ENCODE measurements at regions not wholly inside any gene's neighbourhood (a gene's known extent, or its start where the extent isn't known, plus 50 kb on each side); places are given as distances from the start of the nearest gene placed in this dataset.
"Not testable (repeated sequence)": the region's sequence is repeated elsewhere in the genome, so short reads cannot be mapped to it uniquely, and the experiment has no call there.

DNA sequence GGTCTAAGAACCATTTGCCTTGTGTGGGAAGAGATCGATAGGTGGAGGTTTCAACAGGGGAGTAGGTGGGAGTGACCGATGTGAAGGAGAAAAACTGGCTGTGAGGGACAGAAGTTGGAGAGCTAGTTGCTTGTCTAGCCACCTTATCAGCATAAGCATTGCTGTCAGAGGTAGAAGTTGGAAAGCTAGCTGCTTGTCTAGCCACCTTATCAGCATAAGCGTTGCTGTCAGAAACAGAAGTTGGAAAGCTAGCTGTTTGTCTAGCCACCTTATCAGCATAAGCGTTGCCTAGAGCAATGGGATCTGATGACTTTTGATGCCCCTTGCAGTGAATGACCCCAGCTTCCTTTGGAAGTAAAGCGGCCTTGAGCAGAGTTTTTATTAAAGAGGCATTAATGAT, 784.6 kb upstream of the GOT2 start:
- H3K27ac ChIP-seq (ENCODE audit: low read depth); H2AFZ ChIP-seq; H3K9me3 Mint-ChIP-seq; H3F3A ChIP-seq (replicated peaks; ENCODE audit: low read depth); DNase-seq (ENCODE audit: low spot score); H3K4me2 ChIP-seq; H3K27me3 Mint-ChIP-seq (ENCODE audit: insufficient read depth, low read depth, poor library complexity); H3K27me3 ChIP-seq (ENCODE audit: insufficient read depth); H4K20me1 ChIP-seq (replicated peaks; ENCODE audit: insufficient read depth); H3K4me3 ChIP-seq; ATAC-seq; H3K36me3 Mint-ChIP-seq (ENCODE audit: low read depth); H3K9me2 ChIP-seq (ENCODE audit: insufficient read depth); H3K79me2 ChIP-seq (replicated peaks; ENCODE audit: insufficient read depth); H3K36me3 ChIP-seq (ENCODE audit: insufficient read depth); H3K4me3 Mint-ChIP-seq; H3K27ac Mint-ChIP-seq: not testable (repeated sequence)
- H3K4me1 ChIP-seq (ENCODE audit: insufficient read depth) = peaks cover 21% of the 10 kb centered on the region
- H3K4me1 Mint-ChIP-seq = peaks cover 27% of the 10 kb centered on the region

DNA sequence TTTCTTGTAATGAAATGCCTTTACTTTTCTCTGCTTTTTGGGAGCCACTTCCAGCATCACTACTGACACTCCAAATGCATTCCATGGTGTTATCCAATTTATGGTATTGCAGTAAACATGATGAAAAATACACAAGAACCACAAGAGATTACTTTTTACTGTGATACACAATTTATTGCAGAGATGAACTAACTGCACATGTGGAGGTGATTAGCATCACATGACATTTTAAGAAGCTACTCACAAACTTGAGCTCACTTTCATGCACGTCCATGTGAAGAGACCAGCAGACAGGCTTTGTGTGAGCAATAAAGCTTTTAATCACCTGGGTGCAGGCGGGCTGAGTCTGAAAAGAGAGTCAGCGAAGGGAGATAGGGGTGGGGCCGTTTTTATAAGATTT, 780.5 kb upstream of the GOT2 start:
- Mint-ChIP-seq H3K27ac (no peak overlapping the region), H3K4me3 (no peak overlapping the region), H3K9me3 (peaks cover 13% of the 10 kb centered on the region; the same call in 2 of the 3 replicates), H3K27me3 (ENCODE audit: insufficient read depth, low read depth, poor library complexity) (peaks cover 3% of the 10 kb centered on the region), H3K36me3 (ENCODE audit: low read depth) (peaks cover 5% of the 10 kb centered on the region; the same call in 1 of the 3 replicates), H3K4me1 (peaks cover 9% of the 10 kb centered on the region)
- H3F3A ChIP-seq (replicated peaks; ENCODE audit: low read depth) = no peaks in the 10 kb centered on the region
- H3K4me2 ChIP-seq = peak overlapping the region; percentile 68
- H4K20me1 ChIP-seq (replicated peaks; ENCODE audit: insufficient read depth) = no peaks in the 10 kb centered on the region
- DNase-seq (ENCODE audit: low spot score) (no peak), ATAC-seq (no peak)
- no peaks in the 10 kb centered on the region for H3K79me2 ChIP-seq (replicated peaks; ENCODE audit: insufficient read depth)
- H3K27me3 ChIP-seq (ENCODE audit: insufficient read depth) = no peaks in the 10 kb centered on the region
- H2AFZ ChIP-seq = no peak overlapping the region
- no peaks in the 10 kb centered on the region for H3K36me3 ChIP-seq (ENCODE audit: insufficient read depth)
- H3K4me3 ChIP-seq = peak overlapping the region; percentile 0; the same call in 1 of the 2 replicates
- H3K27ac ChIP-seq (ENCODE audit: low read depth) = peak overlapping the region; percentile 48; the same call in 1 of the 2 replicates
- H3K4me1 ChIP-seq (ENCODE audit: insufficient read depth) = peaks cover 17% of the 10 kb centered on the region; the same call in 1 of the 2 replicates
- 0 out of 2 replicates have a peak, but pooled peaks cover 4% of the 10 kb centered on the region for H3K9me2 ChIP-seq (ENCODE audit: insufficient read depth)
- TF ChIP-seq EZH2 (IDR thresholded peaks at IDR 0.05; ENCODE audit: low read depth, unreplicated experiment) (no peak), NANOG (IDR thresholded peaks at IDR 0.05; ENCODE audit: borderline replicate concordance) (no peak), POLR2AphosphoS5 (IDR thresholded peaks at IDR 0.05; ENCODE audit: low read depth) (no peak), ZNF462 (CRISPR knock-in tag; IDR thresholded peaks at IDR 0.05) (no peak), JUNB (IDR thresholded peaks at IDR 0.05; ENCODE audit: unreplicated experiment) (no peak), CREB1 (CRISPR knock-in tag; IDR thresholded peaks at IDR 0.05; ENCODE audit: low read depth) (no peak), STAT1 (IDR thresholded peaks at IDR 0.05; ENCODE audit: unreplicated experiment) (no peak), ZNF114 (CRISPR knock-in tag; IDR thresholded peaks at IDR 0.05) (no peak)
- TF ChIP-seq, protein P1, sequence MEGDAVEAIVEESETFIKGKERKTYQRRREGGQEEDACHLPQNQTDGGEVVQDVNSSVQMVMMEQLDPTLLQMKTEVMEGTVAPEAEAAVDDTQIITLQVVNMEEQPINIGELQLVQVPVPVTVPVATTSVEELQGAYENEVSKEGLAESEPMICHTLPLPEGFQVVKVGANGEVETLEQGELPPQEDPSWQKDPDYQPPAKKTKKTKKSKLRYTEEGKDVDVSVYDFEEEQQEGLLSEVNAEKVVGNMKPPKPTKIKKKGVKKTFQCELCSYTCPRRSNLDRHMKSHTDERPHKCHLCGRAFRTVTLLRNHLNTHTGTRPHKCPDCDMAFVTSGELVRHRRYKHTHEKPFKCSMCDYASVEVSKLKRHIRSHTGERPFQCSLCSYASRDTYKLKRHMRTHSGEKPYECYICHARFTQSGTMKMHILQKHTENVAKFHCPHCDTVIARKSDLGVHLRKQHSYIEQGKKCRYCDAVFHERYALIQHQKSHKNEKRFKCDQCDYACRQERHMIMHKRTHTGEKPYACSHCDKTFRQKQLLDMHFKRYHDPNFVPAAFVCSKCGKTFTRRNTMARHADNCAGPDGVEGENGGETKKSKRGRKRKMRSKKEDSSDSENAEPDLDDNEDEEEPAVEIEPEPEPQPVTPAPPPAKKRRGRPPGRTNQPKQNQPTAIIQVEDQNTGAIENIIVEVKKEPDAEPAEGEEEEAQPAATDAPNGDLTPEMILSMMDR (conservative IDR thresholded peaks at IDR 0.05; ENCODE audit: low read depth in 2 of 2) = no peak
- TF ChIP-seq, protein P2, sequence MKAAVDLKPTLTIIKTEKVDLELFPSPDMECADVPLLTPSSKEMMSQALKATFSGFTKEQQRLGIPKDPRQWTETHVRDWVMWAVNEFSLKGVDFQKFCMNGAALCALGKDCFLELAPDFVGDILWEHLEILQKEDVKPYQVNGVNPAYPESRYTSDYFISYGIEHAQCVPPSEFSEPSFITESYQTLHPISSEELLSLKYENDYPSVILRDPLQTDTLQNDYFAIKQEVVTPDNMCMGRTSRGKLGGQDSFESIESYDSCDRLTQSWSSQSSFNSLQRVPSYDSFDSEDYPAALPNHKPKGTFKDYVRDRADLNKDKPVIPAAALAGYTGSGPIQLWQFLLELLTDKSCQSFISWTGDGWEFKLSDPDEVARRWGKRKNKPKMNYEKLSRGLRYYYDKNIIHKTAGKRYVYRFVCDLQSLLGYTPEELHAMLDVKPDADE (IDR thresholded peaks at IDR 0.05) = no peak
